Endothelial cell of umbilical vein (primary cell): ENCODE measurements at regions not wholly inside any gene's neighbourhood (a gene's known extent, or its start where the extent isn't known, plus 50 kb on each side); places are given as distances from the start of the nearest gene placed in this dataset.
"Not testable (repeated sequence)": the region's sequence is repeated elsewhere in the genome, so short reads cannot be mapped to it uniquely, and the experiment has no call there.

Source experiments
- BruUV-seq: library from RNA; stranded (reverse); fragments of 400-500 nt; replicated peaks from 2 replicates; lab custom pipeline; 2021; lab: Mats Ljungman, UMichigan
- CTCF ChIA-PET: fragments of 300-600, 350-600 bp; sonication (Branson Sonifier 250); formaldehyde crosslinking; loops from one replicate; lab custom pipeline; 2021; ENCODE audit warnings: antibody characterized with exemption, inconsistent platforms; lab: Charles Lee
- POLR2A ChIA-PET: fragments of 300-600, 350-600 bp; sonication (Branson Sonifier 250); formaldehyde crosslinking; loops from one replicate; lab custom pipeline; 2021; ENCODE audit warnings: antibody characterized with exemption, inconsistent platforms; lab: Charles Lee
- DNase-seq: peaks from one replicate; pipeline ENCODE4 v3.0.0-alpha.2; 2011; ENCODE audit warnings: low read depth, low spot score
- FAIRE-seq: peaks from 2 replicates; lab custom pipeline; 2011; peaks lifted over from hg19 to GRCh38; lab: Jason Lieb, UNC
- H2AFZ ChIP-seq: 2 replicates; pipeline ENCODE4 v1.6.0; 2012; ENCODE audit warnings: low read depth, low read length, control low read depth, inconsistent platforms
- H3K27ac ChIP-seq: 2 replicates; pipeline ENCODE4 v1.5.1; 2011; ENCODE audit warnings: low read depth, mild to moderate bottlenecking, control low read depth, low read length, moderate library complexity; ENCODE audit not compliant: insufficient read depth
- H3K27me3 ChIP-seq, 2 experiments: 2 replicates each; pipeline versions ENCODE4 v1.6.0 to v1.6.1; 2011; ENCODE audit warnings: low read length in 2 of 2, mixed read lengths in 1 of 2; ENCODE audit not compliant: control insufficient read depth in 2 of 2, insufficient read depth in 2 of 2
- H3K36me3 ChIP-seq, 2 experiments: 2 replicates in 1 of 2; 3 replicates in 1 of 2; pipeline ENCODE4 v1.5.1; 2011; ENCODE audit warnings: low read length in 2 of 2, mild to moderate bottlenecking in 1 of 2, moderate library complexity in 1 of 2; ENCODE audit not compliant: control insufficient read depth in 2 of 2, insufficient read depth in 2 of 2; ENCODE audit errors: extremely low read depth in 1 of 2
- H3K4me1 ChIP-seq: 3 replicates; pipeline ENCODE4 v1.5.1; 2011; ENCODE audit warnings: mild to moderate bottlenecking, low read length; ENCODE audit not compliant: control insufficient read depth, insufficient read depth; ENCODE audit errors: extremely low read depth
- H3K4me2 ChIP-seq: 2 replicates; pipeline ENCODE4 v1.6.1; 2011; ENCODE audit warnings: low read length, control low read depth, mixed read lengths; ENCODE audit not compliant: insufficient read depth
- H3K4me3 ChIP-seq, 3 experiments: fragments of 200-600 bp in 1 of 3; sonication (generic), shearing (Covaris generic) in 1 of 3; replicated peaks in 1 of 3; 2 replicates each; pipeline ENCODE4 v1.5.1; 2011 to 2016; ENCODE audit warnings: control low read depth in 3 of 3, low read length in 3 of 3, mild to moderate bottlenecking in 2 of 3, inconsistent platforms in 1 of 3, low read depth in 1 of 3, moderate library complexity in 1 of 3; ENCODE audit not compliant: insufficient read depth in 1 of 3
- H3K79me2 ChIP-seq: 2 replicates; pipeline ENCODE4 v1.6.0; 2012; ENCODE audit warnings: low read length, inconsistent platforms; ENCODE audit not compliant: control insufficient read depth, insufficient read depth
- H3K9ac ChIP-seq: replicated peaks from 2 replicates; pipeline ENCODE3; 2011; ENCODE audit warnings: low read length, control low read depth; ENCODE audit not compliant: insufficient read depth; ENCODE audit errors: extremely low read depth
- H3K9me1 ChIP-seq: replicated peaks from 3 replicates; pipeline ENCODE4 v1.6.0; 2011; ENCODE audit warnings: mild to moderate bottlenecking, low read length; ENCODE audit not compliant: control insufficient read depth, insufficient read depth; ENCODE audit errors: extremely low read depth
- H3K9me3 ChIP-seq: replicated peaks from 2 replicates; pipeline ENCODE4 v1.5.1; 2012; ENCODE audit warnings: low read length, inconsistent platforms; ENCODE audit not compliant: control insufficient read depth, insufficient read depth
- H4K20me1 ChIP-seq: replicated peaks from 2 replicates; pipeline ENCODE3; 2011; ENCODE audit warnings: mild to moderate bottlenecking, low read length; ENCODE audit not compliant: control insufficient read depth, insufficient read depth; ENCODE audit errors: extremely low read depth
- EZH2 ChIP-seq: IDR thresholded peaks from 2 replicates; pipeline ENCODE4 v1.6.1; 2012; ENCODE audit warnings: borderline replicate concordance, low read depth, mild to moderate bottlenecking, moderate library complexity, low read length, inconsistent platforms; ENCODE audit not compliant: severe bottlenecking
- FOS ChIP-seq: IDR thresholded peaks from 2 replicates; pipeline ENCODE4 v1.6.1; 2011; ENCODE audit warnings: mild to moderate bottlenecking, low read length, moderate library complexity, borderline replicate concordance; ENCODE audit not compliant: insufficient read depth
- GATA2 ChIP-seq: IDR thresholded peaks from 2 replicates; pipeline ENCODE4 v1.7.0; 2011; ENCODE audit warnings: low read depth, mild to moderate bottlenecking, moderate library complexity, mixed read lengths, low read length; ENCODE audit not compliant: insufficient read length, insufficient read depth
- JUN ChIP-seq: IDR thresholded peaks from 2 replicates; pipeline ENCODE4 v1.6.1; 2011; ENCODE audit warnings: borderline replicate concordance, low read depth; ENCODE audit not compliant: insufficient read length, insufficient read depth
- MYC ChIP-seq: IDR thresholded peaks from one replicate; pipeline ENCODE4 v1.6.1; 2011; ENCODE audit warnings: mild to moderate bottlenecking, low read depth, low read length
- POLR2A ChIP-seq: IDR thresholded peaks from 2 replicates; pipeline ENCODE4 v1.6.1; 2012; ENCODE audit warnings: low read depth, mild to moderate bottlenecking, control low read depth, low read length
- POLR2AphosphoS5 ChIP-seq: IDR thresholded peaks from 2 replicates; pipeline ENCODE4 v1.6.1; 2012; ENCODE audit warnings: low read depth, mild to moderate bottlenecking, control low read depth, low read length, moderate library complexity; ENCODE audit not compliant: insufficient read depth
- dilution Hi-C: fragments of 300-500 bp; cut with MboI; formaldehyde crosslinking; loops from one replicate; pipeline ENCODE4 v1.15.0; 2019; ENCODE audit warnings: low sequenced_read_pairs; ENCODE audit not compliant: extremely low pct_ligation_motif_present
- intact Hi-C: fragments of 100-400 bp; cut with micrococcal nuclease; formaldehyde crosslinking; loops from one replicate; pipeline ENCODE4 v1.10.0; 2022
- TF ChIP-seq, protein P1 (sequence below), 2 donors: IDR thresholded peaks; 1 replicate in 1 of 2; 2 replicates in 1 of 2; pipeline ENCODE4 v1.5.1; 2011; ENCODE audit warnings: low read length in 2 of 2, mild to moderate bottlenecking in 2 of 2, moderate library complexity in 2 of 2, control low read depth in 1 of 2, inconsistent platforms in 1 of 2, low read depth in 1 of 2; ENCODE audit not compliant: insufficient read depth in 1 of 2; ENCODE audit errors: extremely low read depth in 1 of 2
- TF ChIP-seq, protein P2 (sequence below): IDR thresholded peaks from 2 replicates; pipeline ENCODE4 v1.6.1; 2011; ENCODE audit not compliant: insufficient read depth, insufficient read length

DNA sequence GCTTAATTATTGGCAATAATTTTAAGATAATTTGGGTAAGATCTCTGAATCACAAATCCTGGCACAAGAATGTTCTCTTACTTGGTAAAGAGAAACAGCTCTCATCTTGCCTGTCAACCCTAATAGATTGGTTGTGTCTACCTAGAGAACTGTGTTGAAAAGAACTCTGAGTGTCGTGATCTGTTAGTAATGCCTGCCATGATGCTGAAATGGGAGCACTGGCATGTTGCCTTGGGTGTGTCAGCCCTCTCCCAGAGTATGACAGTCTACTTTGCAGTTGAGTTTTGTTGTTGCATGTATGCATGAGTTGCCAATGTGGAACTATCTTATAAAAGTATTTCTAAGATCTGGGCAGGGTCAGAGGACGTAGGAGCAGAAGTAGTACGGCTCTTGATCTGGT lies 221.4 kb downstream of the MAF start:
- Histone ChIP-seq H3K27ac (no peak overlapping the region), H3K27me3 (no peaks in the 10 kb centered on the region), H3K9me1 (no peaks in the 10 kb centered on the region), H4K20me1 (no peaks in the 10 kb centered on the region), H3K4me2 (no peak overlapping the region), H2AFZ (no peak overlapping the region), H3K4me1 (no peaks in the 10 kb centered on the region), H3K4me3 (no peak overlapping the region), H3K9ac (no peak overlapping the region), H3K9me3 (no peaks in the 10 kb centered on the region), H3K36me3 (no peaks in the 10 kb centered on the region), H3K79me2 (no peaks in the 10 kb centered on the region)
- ChIA-PET POLR2A (no interaction called here), CTCF (no interaction called here)
- no peak for DNase-seq
- TF ChIP-seq, protein P1, sequence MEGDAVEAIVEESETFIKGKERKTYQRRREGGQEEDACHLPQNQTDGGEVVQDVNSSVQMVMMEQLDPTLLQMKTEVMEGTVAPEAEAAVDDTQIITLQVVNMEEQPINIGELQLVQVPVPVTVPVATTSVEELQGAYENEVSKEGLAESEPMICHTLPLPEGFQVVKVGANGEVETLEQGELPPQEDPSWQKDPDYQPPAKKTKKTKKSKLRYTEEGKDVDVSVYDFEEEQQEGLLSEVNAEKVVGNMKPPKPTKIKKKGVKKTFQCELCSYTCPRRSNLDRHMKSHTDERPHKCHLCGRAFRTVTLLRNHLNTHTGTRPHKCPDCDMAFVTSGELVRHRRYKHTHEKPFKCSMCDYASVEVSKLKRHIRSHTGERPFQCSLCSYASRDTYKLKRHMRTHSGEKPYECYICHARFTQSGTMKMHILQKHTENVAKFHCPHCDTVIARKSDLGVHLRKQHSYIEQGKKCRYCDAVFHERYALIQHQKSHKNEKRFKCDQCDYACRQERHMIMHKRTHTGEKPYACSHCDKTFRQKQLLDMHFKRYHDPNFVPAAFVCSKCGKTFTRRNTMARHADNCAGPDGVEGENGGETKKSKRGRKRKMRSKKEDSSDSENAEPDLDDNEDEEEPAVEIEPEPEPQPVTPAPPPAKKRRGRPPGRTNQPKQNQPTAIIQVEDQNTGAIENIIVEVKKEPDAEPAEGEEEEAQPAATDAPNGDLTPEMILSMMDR (IDR thresholded peaks at IDR 0.05; ENCODE audit: extremely low read depth in 1 of 2, insufficient read depth in 1 of 2, low read depth in 1 of 2, low read length in 2 of 2), result no peak
- no peak for TF ChIP-seq POLR2A
- no peak for TF ChIP-seq JUN
- no peak for TF ChIP-seq MYC
- no peak for TF ChIP-seq GATA2
- TF ChIP-seq EZH2, result no peak
- TF ChIP-seq POLR2AphosphoS5, result no peak
- TF ChIP-seq, protein P2, sequence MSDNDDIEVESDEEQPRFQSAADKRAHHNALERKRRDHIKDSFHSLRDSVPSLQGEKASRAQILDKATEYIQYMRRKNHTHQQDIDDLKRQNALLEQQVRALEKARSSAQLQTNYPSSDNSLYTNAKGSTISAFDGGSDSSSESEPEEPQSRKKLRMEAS, result no peak
- no peak for TF ChIP-seq FOS
- FAIRE-seq, result no peak
- intact Hi-C loops (no loop called here), dilution Hi-C loops (no loop called here)
- no TSS peak for BruUV-seq

DNA sequence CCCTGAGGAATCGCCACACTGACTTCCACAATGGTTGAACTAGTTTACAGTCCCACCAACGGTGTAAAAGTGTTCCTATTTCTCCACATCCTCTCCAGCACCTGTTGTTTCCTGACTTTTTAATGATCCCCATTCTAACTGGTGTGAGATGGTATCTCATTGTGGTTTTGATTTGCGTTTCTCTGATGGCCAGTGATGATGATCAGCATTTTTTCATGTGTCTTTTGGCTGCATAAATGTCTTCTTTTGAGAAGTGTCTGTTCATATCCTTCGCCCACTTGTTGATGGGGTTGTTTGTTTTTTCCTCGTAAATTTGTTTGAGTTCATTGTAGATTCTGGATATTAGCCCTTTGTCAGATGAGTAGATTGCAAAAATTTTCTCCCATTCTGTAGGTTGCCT lies 223.5 kb downstream of the MAF start:
- H3K9me3 ChIP-seq, H3K9me1 ChIP-seq, H3K9ac ChIP-seq, H4K20me1 ChIP-seq, H3K4me3 ChIP-seq, FAIRE-seq, H3K79me2 ChIP-seq, H3K4me1 ChIP-seq, dilution Hi-C loops, DNase-seq, H3K27ac ChIP-seq, POLR2A ChIA-PET, BruUV-seq, H3K27me3 ChIP-seq, H3K36me3 ChIP-seq, H2AFZ ChIP-seq, CTCF ChIA-PET, intact Hi-C loops, H3K4me2 ChIP-seq: not testable (repeated sequence)
